ENCODE measurements at regions not wholly inside any gene's neighbourhood (a gene's known extent, or its start where the extent isn't known, plus 50 kb on each side); places are given as distances from the start of the nearest gene placed in this dataset.

- DNase-seq = no peak
Observed at GRCh38 chr9:129504404-129504803, 116.5 kb downstream of the C9orf50 start.

GRCh38 chr9:129501771-129502319 lies 119.1 kb downstream of the C9orf50 start:
- no peak for DNase-seq

- DNase-seq = no peak
Observed at GRCh38 chr9:129500863-129501770, 119.8 kb downstream of the C9orf50 start.

GRCh38 chr9:129500161-129500862 lies 120.6 kb downstream of the C9orf50 start:
- DNase-seq = no peak

- no peak for DNase-seq
Observed at GRCh38 chr9:129498451-129499384, 122.2 kb downstream of the C9orf50 start.

GRCh38 chr9:129497813-129498450 lies 123.0 kb downstream of the C9orf50 start:
- DNase-seq = no peak

GRCh38 chr9:129497005-129497812 lies 123.7 kb downstream of the C9orf50 start:
- DNase-seq = no peak

GRCh38 chr9:129496473-129497004 lies 124.4 kb downstream of the C9orf50 start:
- peak; percentile 80 for DNase-seq

GRCh38 chr9:129495620-129496472 lies 125.1 kb downstream of the C9orf50 start:
- DNase-seq = peak; percentile 92

GRCh38 chr9:129494113-129494789 lies 126.7 kb downstream of the C9orf50 start:
- DNase-seq = no peak

- no peak for DNase-seq
Observed at GRCh38 chr9:129493706-129494047, 127.2 kb downstream of the C9orf50 start.

- no peak for DNase-seq
Observed at GRCh38 chr9:129493002-129493705, 127.7 kb downstream of the C9orf50 start.

- DNase-seq = no peak
Observed at GRCh38 chr9:129491487-129491855, 129.4 kb downstream of the C9orf50 start.

- DNase-seq = no peak
Observed at GRCh38 chr9:129490583-129491486, 130.1 kb downstream of the C9orf50 start.

- DNase-seq = peak; percentile 79
Observed at GRCh38 chr9:129489838-129490582, 130.9 kb downstream of the C9orf50 start.

GRCh38 chr9:129487658-129488483 lies 133.0 kb downstream of the C9orf50 start:
- peak; percentile 75 for DNase-seq

Data from CD4-positive, alpha-beta T cell treated with Interleukin-17A for 1 hour (primary cell).